B cell (primary cell): ENCODE measurements at regions not wholly inside any gene's neighbourhood (a gene's known extent, or its start where the extent isn't known, plus 50 kb on each side); places are given as distances from the start of the nearest gene placed in this dataset.

ENCODE experiments used
- ATAC-seq: fragments of 200-7000 bp; cut with Tn5 transposase; one replicate; pipeline ENCODE4 v1.10.0; 2021; ENCODE audit warnings: low read depth, mild to moderate bottlenecking, moderate number of reproducible peaks, moderate library complexity
- CTCF ChIA-PET: fragments of 350-600 bp; sonication (Branson Sonifier 250); formaldehyde crosslinking; loops from one replicate; lab custom pipeline; 2021; ENCODE audit warnings: antibody characterized with exemption, inconsistent platforms; lab: Charles Lee
- POLR2A ChIA-PET: fragments of 350-600 bp; sonication (Branson Sonifier 250); formaldehyde crosslinking; loops from one replicate; lab custom pipeline; 2021; ENCODE audit warnings: antibody characterized with exemption; lab: Charles Lee
- DNase-seq: peaks from one replicate; pipeline ENCODE4 v3.0.0; 2013
- H2AFZ ChIP-seq: 2 replicates; pipeline ENCODE4 v1.6.1; 2012; ENCODE audit warnings: mild to moderate bottlenecking, low read depth, low read length; ENCODE audit not compliant: insufficient read depth, poor library complexity, severe bottlenecking
- H3K27ac ChIP-seq, 2 donors: 1 replicate in 1 of 2; 2 replicates in 1 of 2; pipeline ENCODE4 v1.5.1; 2012 to 2013; ENCODE audit warnings: low read length in 2 of 2, mild to moderate bottlenecking in 2 of 2, moderate library complexity in 1 of 2
- H3K27me3 ChIP-seq, 4 experiments: fragments of 200-600 bp in 1 of 4; sonication (generic) in 1 of 4; replicated peaks in 1 of 4; 1 replicate in 2 of 4; 2 replicates in 2 of 4; pipeline versions ENCODE4 v1.6.1 to v1.7.0; 2013 to 2016; ENCODE audit warnings: low read length in 3 of 4, mild to moderate bottlenecking in 2 of 4, mixed read lengths in 1 of 4, moderate library complexity in 1 of 4; ENCODE audit not compliant: insufficient read depth in 4 of 4, control insufficient read depth in 3 of 4; ENCODE audit errors: control extremely low read depth in 1 of 4
- H3K36me3 ChIP-seq, 2 experiments: replicated peaks in 1 of 2; 1 replicate in 1 of 2; 2 replicates in 1 of 2; pipeline versions ENCODE4 v1.6.1 to v1.7.1; 2013; ENCODE audit warnings: low read length in 1 of 2; ENCODE audit not compliant: insufficient read depth in 2 of 2, control insufficient read depth in 1 of 2; ENCODE audit errors: control extremely low read depth in 1 of 2, extremely low read depth in 1 of 2
- H3K4me1 ChIP-seq, 2 donors: fragments of 200-600 bp in 1 of 2; sonication (generic) in 1 of 2; 1 replicate in 1 of 2; 2 replicates in 1 of 2; pipeline versions ENCODE4 v1.5.1 to v1.6.1; 2013 to 2017; ENCODE audit warnings: low read length in 2 of 2; ENCODE audit not compliant: control insufficient read depth in 2 of 2, insufficient read depth in 2 of 2
- H3K4me2 ChIP-seq: replicated peaks from 2 replicates; pipeline ENCODE3; 2012; ENCODE audit warnings: mild to moderate bottlenecking, low read depth, low read length; ENCODE audit not compliant: poor library complexity, severe bottlenecking
- H3K4me3 ChIP-seq, 5 experiments: fragments of 200-600 bp in 1 of 5; sonication (generic) in 1 of 5; 1 replicate in 3 of 5; 2 replicates in 2 of 5; pipeline versions ENCODE4 v1.5.1 to v1.7.0; 2011 to 2016; ENCODE audit warnings: low read length in 4 of 5, mild to moderate bottlenecking in 4 of 5, low read depth in 2 of 5, control low read depth in 1 of 5, moderate library complexity in 1 of 5; ENCODE audit not compliant: insufficient read depth in 1 of 5; ENCODE audit errors: control extremely low read depth in 1 of 5, extremely low read depth in 1 of 5
- H3K79me2 ChIP-seq: fragments of 200-600 bp; sonication (generic); one replicate; pipeline ENCODE4 v1.6.0; 2016; ENCODE audit warnings: low read length; ENCODE audit not compliant: control insufficient read depth, insufficient read depth
- H3K9ac ChIP-seq: fragments of 200-600 bp; sonication (generic); 2 replicates; pipeline ENCODE4 v1.6.1; 2017; ENCODE audit warnings: mild to moderate bottlenecking, low read length, moderate library complexity
- H3K9me3 ChIP-seq, 3 donors: one replicate each; pipeline versions ENCODE4 v1.6.1 to v1.7.1; 2013; ENCODE audit warnings: low read length in 2 of 3; ENCODE audit not compliant: control insufficient read depth in 2 of 3, insufficient read depth in 1 of 3; ENCODE audit errors: control extremely low read depth in 1 of 3
- H4K20me1 ChIP-seq: 2 replicates; pipeline ENCODE4 v1.6.0; 2012; ENCODE audit warnings: mild to moderate bottlenecking, low read length; ENCODE audit not compliant: insufficient read depth, control insufficient read depth, poor library complexity, severe bottlenecking
- H3K27ac Mint-ChIP-seq: one replicate; pipeline ENCODE4 v1.8.0; 2021; ENCODE audit warnings: mixed read lengths
- H3K27me3 Mint-ChIP-seq: one replicate; pipeline ENCODE4 v1.8.0; 2021; ENCODE audit warnings: mixed read lengths
- H3K4me1 Mint-ChIP-seq: one replicate; pipeline ENCODE4 v1.8.0; 2021; ENCODE audit warnings: mixed read lengths
- H3K4me3 Mint-ChIP-seq: one replicate; pipeline ENCODE4 v1.8.0; 2021; ENCODE audit warnings: mixed read lengths
- H3K9me3 Mint-ChIP-seq: one replicate; pipeline ENCODE4 v1.8.0; 2022; ENCODE audit warnings: mixed read lengths; ENCODE audit not compliant: insufficient read depth
- CTCF ChIP-seq: fragments of 200-600 bp; IDR thresholded peaks from one replicate; pipeline ENCODE4 v1.8.0; 2022; ENCODE audit warnings: antibody characterized with exemption, mild to moderate bottlenecking
- EZH2 ChIP-seq: IDR thresholded peaks from 2 replicates; pipeline ENCODE4 v1.6.1; 2012; ENCODE audit warnings: borderline replicate concordance, low read depth, mild to moderate bottlenecking, moderate library complexity, low read length; ENCODE audit not compliant: insufficient read depth, poor library complexity, severe bottlenecking
- whole genome bisulfite sequencing: methylation state at CpG from one replicate; pipeline ENCODE4 v1.1.5; 2013; ENCODE audit warnings: missing lambda C conversion rate; ENCODE audit not compliant: insufficient coverage; 5-methylcytosine and 5-hydroxymethylcytosine counted together
- intact Hi-C: fragments of 100-400 bp; cut with micrococcal nuclease; formaldehyde crosslinking; loops from one replicate; pipeline ENCODE4 v1.10.0; 2022

GRCh38 chr6:77332915-77333623 lies 130.2 kb downstream of the HTR1B start:
- POLR2A ChIA-PET = no interaction called here
- Histone ChIP-seq H3K9ac (no peak overlapping the region), H3K79me2 (no peaks in the 10 kb centered on the region), H3K36me3 (no peaks in the 10 kb centered on the region), H4K20me1 (no peaks in the 10 kb centered on the region), H3K4me1 (no peaks in the 10 kb centered on the region), H3K27ac (no peak overlapping the region), H2AFZ (no peak overlapping the region), H3K4me3 (no peak overlapping the region), H3K27me3 (no peaks in the 10 kb centered on the region), H3K9me3 (peaks cover 0 to 17% (median 2%) of the 10 kb centered on the region in 3 donors), H3K4me2 (no peak overlapping the region)
- CTCF ChIA-PET = no interaction called here
- Mint-ChIP-seq H3K27me3 (no peaks in the 10 kb centered on the region), H3K4me1 (no peaks in the 10 kb centered on the region), H3K9me3 (peaks cover 3% of the 10 kb centered on the region), H3K27ac (no peak overlapping the region), H3K4me3 (no peak overlapping the region)
- intact Hi-C loops = no loop called here
- TF ChIP-seq EZH2 (no peak), CTCF (no peak)
- ATAC-seq (no peak), DNase-seq (no peak)
- 96% methylated on average over 15 of the region's 15 CpGs for WGBS

- POLR2A ChIA-PET = no interaction called here
- intact Hi-C loops = no loop called here
- Histone ChIP-seq H3K4me3 (no peak overlapping the region), H3K9me3 (no peaks in the 10 kb centered on the region), H3K27me3 (no peaks in the 10 kb centered on the region), H2AFZ (no peak overlapping the region), H3K4me2 (no peak overlapping the region), H3K9ac (no peak overlapping the region), H3K79me2 (no peaks in the 10 kb centered on the region), H3K27ac (no peak overlapping the region), H3K4me1 (no peaks in the 10 kb centered on the region), H3K36me3 (no peaks in the 10 kb centered on the region), H4K20me1 (no peaks in the 10 kb centered on the region)
- TF ChIP-seq EZH2 = no peak
- TF ChIP-seq CTCF = no peak
- no peaks in the 10 kb centered on the region for H3K4me1 Mint-ChIP-seq
- no peak overlapping the region for H3K27ac Mint-ChIP-seq
- DNase-seq = no peak
- peaks cover 2% of the 10 kb centered on the region for H3K9me3 Mint-ChIP-seq
- H3K27me3 Mint-ChIP-seq = no peaks in the 10 kb centered on the region
- CTCF ChIA-PET = no interaction called here
- no peak overlapping the region for H3K4me3 Mint-ChIP-seq
- ATAC-seq = no peak
- 71% methylated on average over 1 of the region's 3 CpGs for WGBS
Observed at GRCh38 chr6:77326711-77327110, 136.6 kb downstream of the HTR1B start.
